ENCODE measurements at regions not wholly inside any gene's neighbourhood (a gene's known extent, or its start where the extent isn't known, plus 50 kb on each side); places are given as distances from the start of the nearest gene placed in this dataset.

- Histone ChIP-seq H3K4me3 (ENCODE audit: insufficient read depth, low read depth, low read length) (no peak overlapping the region), H3K9ac (ENCODE audit: low read length) (no peak overlapping the region), H3K27ac (ENCODE audit: low read depth, low read length) (no peak overlapping the region), H2AFZ (ENCODE audit: low read depth, low read length) (no peak overlapping the region), H3K4me1 (ENCODE audit: insufficient read depth, low read length) (no peaks in the 10 kb centered on the region), H3K27me3 (ENCODE audit: insufficient read depth, low read length) (no peaks in the 10 kb centered on the region), H4K20me1 (ENCODE audit: insufficient read depth, low read length) (no peaks in the 10 kb centered on the region), H3K79me2 (ENCODE audit: insufficient read depth, low read length) (no peaks in the 10 kb centered on the region), H3K36me3 (ENCODE audit: insufficient read depth, low read length) (no peaks in the 10 kb centered on the region), H3K4me2 (ENCODE audit: low read length) (no peak overlapping the region), H3K9me3 (ENCODE audit: insufficient read depth, low read depth, low read length) (no peaks in the 10 kb centered on the region)
- TF ChIP-seq, protein P1, sequence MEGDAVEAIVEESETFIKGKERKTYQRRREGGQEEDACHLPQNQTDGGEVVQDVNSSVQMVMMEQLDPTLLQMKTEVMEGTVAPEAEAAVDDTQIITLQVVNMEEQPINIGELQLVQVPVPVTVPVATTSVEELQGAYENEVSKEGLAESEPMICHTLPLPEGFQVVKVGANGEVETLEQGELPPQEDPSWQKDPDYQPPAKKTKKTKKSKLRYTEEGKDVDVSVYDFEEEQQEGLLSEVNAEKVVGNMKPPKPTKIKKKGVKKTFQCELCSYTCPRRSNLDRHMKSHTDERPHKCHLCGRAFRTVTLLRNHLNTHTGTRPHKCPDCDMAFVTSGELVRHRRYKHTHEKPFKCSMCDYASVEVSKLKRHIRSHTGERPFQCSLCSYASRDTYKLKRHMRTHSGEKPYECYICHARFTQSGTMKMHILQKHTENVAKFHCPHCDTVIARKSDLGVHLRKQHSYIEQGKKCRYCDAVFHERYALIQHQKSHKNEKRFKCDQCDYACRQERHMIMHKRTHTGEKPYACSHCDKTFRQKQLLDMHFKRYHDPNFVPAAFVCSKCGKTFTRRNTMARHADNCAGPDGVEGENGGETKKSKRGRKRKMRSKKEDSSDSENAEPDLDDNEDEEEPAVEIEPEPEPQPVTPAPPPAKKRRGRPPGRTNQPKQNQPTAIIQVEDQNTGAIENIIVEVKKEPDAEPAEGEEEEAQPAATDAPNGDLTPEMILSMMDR (IDR thresholded peaks at IDR 0.05; ENCODE audit: insufficient read depth, low read depth, low read length), result no peak
- no peak for TF ChIP-seq EZH2 (IDR thresholded peaks at IDR 0.05; ENCODE audit: insufficient read depth, low read length)
- Mint-ChIP-seq H3K4me1 (ENCODE audit: low read depth, unreplicated experiment) (no peaks in the 10 kb centered on the region), H3K36me3 (ENCODE audit: low read depth, unreplicated experiment) (no peaks in the 10 kb centered on the region), H3K4me3 (ENCODE audit: unreplicated experiment) (no peak overlapping the region), H3K27ac (ENCODE audit: unreplicated experiment) (no peak overlapping the region), H3K9me3 (ENCODE audit: unreplicated experiment) (no peaks in the 10 kb centered on the region), H3K27me3 (ENCODE audit: low read depth, unreplicated experiment) (no peaks in the 10 kb centered on the region)
- DNase-seq (ENCODE audit: low read depth) (no peak), FAIRE-seq (no peak)
Observed at GRCh38 chr7:49089717-49090116, 165.4 kb downstream of the CDC14C start.

- no peak overlapping the region for H3K4me3 ChIP-seq (ENCODE audit: insufficient read depth, low read depth, low read length)
- H2AFZ ChIP-seq (ENCODE audit: low read depth, low read length), result no peak overlapping the region
- H3K4me2 ChIP-seq (ENCODE audit: low read length), result no peak overlapping the region
- DNase-seq (ENCODE audit: low read depth), result no peak
- Mint-ChIP-seq H3K9me3 (ENCODE audit: unreplicated experiment) (no peaks in the 10 kb centered on the region), H3K4me1 (ENCODE audit: low read depth, unreplicated experiment) (no peaks in the 10 kb centered on the region), H3K36me3 (ENCODE audit: low read depth, unreplicated experiment) (no peaks in the 10 kb centered on the region), H3K27ac (ENCODE audit: unreplicated experiment) (no peak overlapping the region), H3K4me3 (ENCODE audit: unreplicated experiment) (no peak overlapping the region), H3K27me3 (ENCODE audit: low read depth, unreplicated experiment) (no peaks in the 10 kb centered on the region)
- no peaks in the 10 kb centered on the region for H3K9me3 ChIP-seq (ENCODE audit: insufficient read depth, low read depth, low read length)
- H3K9ac ChIP-seq (ENCODE audit: low read length), result no peak overlapping the region
- no peaks in the 10 kb centered on the region for H3K36me3 ChIP-seq (ENCODE audit: insufficient read depth, low read length)
- TF ChIP-seq, protein P1 (IDR thresholded peaks at IDR 0.05; ENCODE audit: insufficient read depth, low read depth, low read length), result no peak
- no peak for TF ChIP-seq EZH2 (IDR thresholded peaks at IDR 0.05; ENCODE audit: insufficient read depth, low read length)
- no peaks in the 10 kb centered on the region for H3K79me2 ChIP-seq (ENCODE audit: insufficient read depth, low read length)
- no peaks in the 10 kb centered on the region for H3K4me1 ChIP-seq (ENCODE audit: insufficient read depth, low read length)
- no peaks in the 10 kb centered on the region for H4K20me1 ChIP-seq (ENCODE audit: insufficient read depth, low read length)
- H3K27ac ChIP-seq (ENCODE audit: low read depth, low read length), result no peak overlapping the region
- no peaks in the 10 kb centered on the region for H3K27me3 ChIP-seq (ENCODE audit: insufficient read depth, low read length)
- no peak for FAIRE-seq
Observed at GRCh38 chr7:49091089-49091488, 166.7 kb downstream of the CDC14C start.

DNA sequence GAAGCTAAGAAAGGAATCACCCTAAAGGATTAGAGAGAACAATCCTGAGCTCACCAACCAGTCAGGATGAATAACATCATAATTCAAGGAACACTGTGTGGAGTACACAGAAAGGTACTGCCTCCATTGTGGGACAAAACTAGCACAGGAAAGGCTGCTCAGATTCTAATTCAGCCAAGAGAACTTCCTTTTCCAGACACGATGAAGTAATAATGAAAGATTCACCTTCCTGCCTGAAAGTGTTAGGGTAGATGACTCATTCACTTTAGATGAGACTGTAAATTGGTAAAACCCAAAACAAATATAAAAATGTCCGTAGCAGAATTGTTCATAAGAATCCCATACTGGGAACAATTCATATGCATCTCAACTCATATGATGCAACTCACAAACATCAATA lies 167.2 kb downstream of the CDC14C start:
- no peak overlapping the region for H3K4me3 Mint-ChIP-seq (ENCODE audit: unreplicated experiment)
- Histone ChIP-seq H3K9ac (ENCODE audit: low read length) (no peak overlapping the region), H3K9me3 (ENCODE audit: insufficient read depth, low read depth, low read length) (no peaks in the 10 kb centered on the region), H3K4me1 (ENCODE audit: insufficient read depth, low read length) (no peaks in the 10 kb centered on the region), H3K4me3 (ENCODE audit: insufficient read depth, low read depth, low read length) (no peak overlapping the region), H3K27ac (ENCODE audit: low read depth, low read length) (no peak overlapping the region), H2AFZ (ENCODE audit: low read depth, low read length) (no peak overlapping the region), H4K20me1 (ENCODE audit: insufficient read depth, low read length) (no peaks in the 10 kb centered on the region), H3K79me2 (ENCODE audit: insufficient read depth, low read length) (no peaks in the 10 kb centered on the region), H3K4me2 (ENCODE audit: low read length) (no peak overlapping the region), H3K27me3 (ENCODE audit: insufficient read depth, low read length) (no peaks in the 10 kb centered on the region), H3K36me3 (ENCODE audit: insufficient read depth, low read length) (no peaks in the 10 kb centered on the region)
- no peaks in the 10 kb centered on the region for H3K9me3 Mint-ChIP-seq (ENCODE audit: unreplicated experiment)
- H3K27me3 Mint-ChIP-seq (ENCODE audit: low read depth, unreplicated experiment), result no peaks in the 10 kb centered on the region
- no peaks in the 10 kb centered on the region for H3K36me3 Mint-ChIP-seq (ENCODE audit: low read depth, unreplicated experiment)
- DNase-seq (ENCODE audit: low read depth) (no peak), FAIRE-seq (no peak)
- TF ChIP-seq EZH2 (IDR thresholded peaks at IDR 0.05; ENCODE audit: insufficient read depth, low read length), result no peak
- TF ChIP-seq, protein P1 (IDR thresholded peaks at IDR 0.05; ENCODE audit: insufficient read depth, low read depth, low read length), result no peak
- H3K27ac Mint-ChIP-seq (ENCODE audit: unreplicated experiment), result no peak overlapping the region
- H3K4me1 Mint-ChIP-seq (ENCODE audit: low read depth, unreplicated experiment), result no peaks in the 10 kb centered on the region

Measured in astrocyte (in vitro differentiated cells and primary cell).